ENCODE measurements at regions not wholly inside any gene's neighbourhood (a gene's known extent, or its start where the extent isn't known, plus 50 kb on each side); places are given as distances from the start of the nearest gene placed in this dataset.
"Not testable (repeated sequence)": the region's sequence is repeated elsewhere in the genome, so short reads cannot be mapped to it uniquely, and the experiment has no call there.

GRCh38 chr13:111440492-111440891 lies 120.0 kb downstream of the TEX29 start:
- in situ Hi-C loops (cut with MboI; ENCODE audit: low sequenced_read_pairs, unreplicated experiment); DNase-seq (ENCODE audit: low spot score): not testable (repeated sequence)
- TF ChIP-seq, protein P1, sequence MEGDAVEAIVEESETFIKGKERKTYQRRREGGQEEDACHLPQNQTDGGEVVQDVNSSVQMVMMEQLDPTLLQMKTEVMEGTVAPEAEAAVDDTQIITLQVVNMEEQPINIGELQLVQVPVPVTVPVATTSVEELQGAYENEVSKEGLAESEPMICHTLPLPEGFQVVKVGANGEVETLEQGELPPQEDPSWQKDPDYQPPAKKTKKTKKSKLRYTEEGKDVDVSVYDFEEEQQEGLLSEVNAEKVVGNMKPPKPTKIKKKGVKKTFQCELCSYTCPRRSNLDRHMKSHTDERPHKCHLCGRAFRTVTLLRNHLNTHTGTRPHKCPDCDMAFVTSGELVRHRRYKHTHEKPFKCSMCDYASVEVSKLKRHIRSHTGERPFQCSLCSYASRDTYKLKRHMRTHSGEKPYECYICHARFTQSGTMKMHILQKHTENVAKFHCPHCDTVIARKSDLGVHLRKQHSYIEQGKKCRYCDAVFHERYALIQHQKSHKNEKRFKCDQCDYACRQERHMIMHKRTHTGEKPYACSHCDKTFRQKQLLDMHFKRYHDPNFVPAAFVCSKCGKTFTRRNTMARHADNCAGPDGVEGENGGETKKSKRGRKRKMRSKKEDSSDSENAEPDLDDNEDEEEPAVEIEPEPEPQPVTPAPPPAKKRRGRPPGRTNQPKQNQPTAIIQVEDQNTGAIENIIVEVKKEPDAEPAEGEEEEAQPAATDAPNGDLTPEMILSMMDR (IDR thresholded peaks at IDR 0.05; ENCODE audit: borderline replicate concordance, control extremely low read depth, extremely low read depth, insufficient read depth, missing control alignments), result peak; percentile 48

- DNase-seq (ENCODE audit: low spot score), result no peak
- TF ChIP-seq, protein P1 (IDR thresholded peaks at IDR 0.05; ENCODE audit: borderline replicate concordance, control extremely low read depth, extremely low read depth, insufficient read depth, missing control alignments), result no peak
- in situ Hi-C loops (cut with MboI; ENCODE audit: low sequenced_read_pairs, unreplicated experiment), result no loop called here
These were observed 123.5 kb downstream of the TEX29 start for GRCh38 chr13:111443981-111444380.

- no peak for DNase-seq (ENCODE audit: low spot score)
- in situ Hi-C loops (cut with MboI; ENCODE audit: low sequenced_read_pairs, unreplicated experiment), result no loop called here
- TF ChIP-seq, protein P1 (IDR thresholded peaks at IDR 0.05; ENCODE audit: borderline replicate concordance, control extremely low read depth, extremely low read depth, insufficient read depth, missing control alignments), result no peak
These were observed 128.1 kb downstream of the TEX29 start for GRCh38 chr13:111448504-111448903.

- in situ Hi-C loops (cut with MboI; ENCODE audit: low sequenced_read_pairs, unreplicated experiment), result no loop called here
- TF ChIP-seq, protein P1 (IDR thresholded peaks at IDR 0.05; ENCODE audit: borderline replicate concordance, control extremely low read depth, extremely low read depth, insufficient read depth, missing control alignments), result no peak
- no peak for DNase-seq (ENCODE audit: low spot score)
These were observed 128.6 kb downstream of the TEX29 start for GRCh38 chr13:111449041-111449440.

DNA sequence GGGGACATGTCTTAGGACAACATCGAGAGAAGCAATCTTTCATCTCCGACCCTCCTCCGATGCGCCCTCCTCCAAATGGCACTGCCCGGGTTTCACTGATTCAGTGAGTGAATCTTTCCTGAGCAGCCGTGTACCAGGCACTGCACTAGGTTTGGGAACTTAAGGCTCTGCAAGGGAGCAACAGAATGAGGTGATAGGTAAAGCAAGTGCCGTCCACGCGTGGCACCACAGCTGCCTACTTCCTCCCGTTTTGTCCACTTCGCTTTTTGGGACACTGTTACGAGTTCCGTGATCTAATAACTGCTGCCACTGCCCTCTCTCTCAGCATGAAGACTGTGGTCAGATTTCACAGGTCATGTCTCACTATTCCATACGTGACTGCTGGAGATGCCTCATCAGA lies 131.0 kb downstream of the TEX29 start:
- in situ Hi-C loops (cut with MboI; ENCODE audit: low sequenced_read_pairs, unreplicated experiment), result loop anchor here (25.0 kb wide), 2 partner anchors 986 to 1161 kb away; no protein-coding TSS in a partner anchor
- DNase-seq (ENCODE audit: low spot score), result no peak
- TF ChIP-seq, protein P1 (IDR thresholded peaks at IDR 0.05; ENCODE audit: borderline replicate concordance, control extremely low read depth, extremely low read depth, insufficient read depth, missing control alignments), result no peak

DNA sequence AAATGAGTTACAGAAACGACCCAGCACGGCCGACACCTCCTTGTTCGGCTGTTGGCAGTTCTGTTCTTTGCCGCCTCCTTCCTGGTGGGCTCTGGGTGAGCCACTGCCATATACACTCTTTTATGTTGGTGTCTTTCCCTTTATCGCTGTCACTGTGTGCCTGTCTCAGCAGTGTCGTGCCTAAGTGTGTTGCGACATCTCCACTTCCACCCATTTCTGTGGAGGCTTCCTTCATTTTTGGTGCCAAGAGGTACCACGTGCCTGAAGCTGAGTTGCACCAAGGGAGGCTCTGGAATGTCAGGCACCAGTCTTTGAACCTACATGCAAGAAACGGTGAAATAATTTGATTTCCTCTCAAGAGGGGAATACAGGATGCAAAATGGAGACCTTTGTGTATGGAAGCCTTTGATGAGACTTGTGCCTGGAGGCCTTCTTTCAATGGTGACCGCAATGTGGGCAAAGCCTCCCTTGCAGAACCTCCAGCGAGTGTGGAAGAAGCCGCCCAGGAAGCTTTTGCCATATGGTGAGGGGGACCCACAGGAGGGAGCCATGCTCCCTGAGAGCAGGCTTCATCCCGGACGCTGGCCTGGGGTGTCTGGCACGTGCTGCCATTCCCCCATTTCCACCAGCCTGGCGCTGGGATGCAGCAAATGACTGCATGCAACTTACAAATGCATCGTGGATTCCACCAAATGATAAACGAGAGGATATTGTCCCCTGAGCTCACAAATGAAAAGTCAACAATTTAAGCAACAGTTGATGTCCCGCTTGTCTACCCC lies 136.2 kb downstream of the TEX29 start:
- no peak for DNase-seq (ENCODE audit: low spot score)
- TF ChIP-seq, protein P1 (IDR thresholded peaks at IDR 0.05; ENCODE audit: borderline replicate concordance, control extremely low read depth, extremely low read depth, insufficient read depth, missing control alignments), result no peak
- in situ Hi-C loops (cut with MboI; ENCODE audit: low sequenced_read_pairs, unreplicated experiment), result loop anchor here (25.0 kb wide), 2 partner anchors 981 to 1156 kb away; no protein-coding TSS in a partner anchor

Measured in GM13976 (cell line).